ENCODE measurements at regions not wholly inside any gene's neighbourhood (a gene's known extent, or its start where the extent isn't known, plus 50 kb on each side); places are given as distances from the start of the nearest gene placed in this dataset.
A peak's percentile ranks its signal among the peaks of the same experiment; 100 is the strongest.

DNA sequence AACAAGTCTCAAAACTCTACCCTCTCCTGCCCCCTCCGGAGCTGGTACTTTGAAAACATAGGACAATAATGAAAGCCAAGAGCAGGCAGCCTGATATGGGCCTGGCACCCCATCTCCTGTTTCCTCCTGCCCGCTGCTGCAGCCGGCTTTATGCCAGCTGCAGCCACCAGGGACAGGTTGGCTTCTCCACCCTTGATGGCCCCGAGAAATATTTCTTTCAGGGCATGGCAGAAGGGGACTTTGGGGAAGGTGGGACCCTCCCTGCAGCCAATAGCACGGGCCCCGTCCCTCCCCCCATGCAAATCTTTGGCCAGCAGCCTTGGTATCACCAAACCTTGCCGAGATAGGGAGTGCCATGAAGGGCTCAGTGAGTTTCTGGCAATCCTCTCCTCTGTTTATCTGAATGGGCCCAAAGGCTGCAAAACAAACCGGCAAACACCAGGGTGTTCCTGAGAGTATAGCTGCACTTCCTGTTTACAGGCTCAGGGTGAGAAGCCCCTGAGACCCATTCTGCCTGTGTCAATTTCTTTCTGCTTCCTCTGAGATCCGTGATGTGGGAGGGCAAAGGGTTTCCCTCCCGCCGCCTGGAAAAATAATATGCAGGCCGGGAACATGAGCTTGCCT is 73.4 kb upstream of the BOD1 start:
- DNase-seq (ENCODE audit: low read depth): no peak

DNA sequence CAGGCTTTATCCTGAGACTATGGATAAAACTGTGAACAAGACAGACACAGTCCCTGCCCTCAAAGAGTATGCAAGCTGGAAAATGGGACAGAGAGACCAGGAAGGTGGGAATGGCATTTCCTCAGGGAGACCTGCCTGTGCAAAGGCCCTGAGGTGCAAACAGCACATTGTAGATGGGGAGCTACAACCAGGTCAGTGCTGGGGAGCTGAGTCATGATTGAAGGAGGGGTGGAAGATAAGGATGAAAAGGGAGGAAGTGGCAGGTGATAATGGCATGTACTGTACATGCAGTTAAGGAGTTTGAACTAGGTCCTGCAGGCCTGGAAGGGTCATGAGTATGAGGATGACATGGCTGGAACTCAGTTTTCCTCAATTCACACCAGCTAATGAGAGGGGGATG is 75.5 kb upstream of the BOD1 start:
- DNase-seq (ENCODE audit: low read depth): no peak

DNA sequence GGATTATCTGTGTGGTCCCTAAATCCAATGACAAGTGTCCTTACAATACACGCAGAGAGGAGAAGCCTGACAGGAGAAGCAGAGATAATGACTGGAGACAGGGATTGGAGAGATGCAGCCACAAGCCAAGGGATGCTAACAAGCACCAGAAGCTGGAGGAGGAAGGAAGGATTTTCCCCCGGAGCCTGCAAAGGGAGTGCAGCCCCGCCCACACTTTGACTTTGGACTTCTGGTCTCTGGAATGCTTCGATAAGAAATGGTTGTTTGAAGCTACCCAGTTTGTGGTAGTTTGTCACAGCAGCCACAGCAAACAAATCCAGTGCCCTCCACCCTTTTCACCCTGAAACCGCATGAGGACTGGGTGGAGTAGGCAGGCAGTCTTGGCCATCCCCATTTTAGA is 77.2 kb upstream of the BOD1 start:
- DNase-seq (ENCODE audit: low read depth): no peak

DNA sequence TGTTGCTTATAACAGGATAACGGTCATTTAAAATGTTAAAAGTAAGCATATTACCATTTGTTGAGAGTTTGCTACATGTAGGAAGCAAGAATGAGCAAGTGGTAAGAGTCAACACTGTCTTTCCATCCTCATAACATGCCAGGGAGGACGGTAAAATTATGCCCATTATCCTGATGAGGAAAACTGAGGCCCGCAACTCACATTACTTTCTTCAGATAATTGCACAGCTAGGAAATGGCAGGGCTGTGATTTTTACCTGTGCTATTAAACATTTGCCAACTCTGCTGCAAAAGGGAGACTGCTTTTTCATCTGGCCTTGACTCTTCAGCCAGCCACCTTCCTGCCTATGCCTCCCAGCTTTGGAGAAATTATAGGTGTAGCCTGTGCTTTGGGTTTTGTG is 79.8 kb upstream of the BOD1 start:
- no peak for DNase-seq (ENCODE audit: low read depth)

DNA sequence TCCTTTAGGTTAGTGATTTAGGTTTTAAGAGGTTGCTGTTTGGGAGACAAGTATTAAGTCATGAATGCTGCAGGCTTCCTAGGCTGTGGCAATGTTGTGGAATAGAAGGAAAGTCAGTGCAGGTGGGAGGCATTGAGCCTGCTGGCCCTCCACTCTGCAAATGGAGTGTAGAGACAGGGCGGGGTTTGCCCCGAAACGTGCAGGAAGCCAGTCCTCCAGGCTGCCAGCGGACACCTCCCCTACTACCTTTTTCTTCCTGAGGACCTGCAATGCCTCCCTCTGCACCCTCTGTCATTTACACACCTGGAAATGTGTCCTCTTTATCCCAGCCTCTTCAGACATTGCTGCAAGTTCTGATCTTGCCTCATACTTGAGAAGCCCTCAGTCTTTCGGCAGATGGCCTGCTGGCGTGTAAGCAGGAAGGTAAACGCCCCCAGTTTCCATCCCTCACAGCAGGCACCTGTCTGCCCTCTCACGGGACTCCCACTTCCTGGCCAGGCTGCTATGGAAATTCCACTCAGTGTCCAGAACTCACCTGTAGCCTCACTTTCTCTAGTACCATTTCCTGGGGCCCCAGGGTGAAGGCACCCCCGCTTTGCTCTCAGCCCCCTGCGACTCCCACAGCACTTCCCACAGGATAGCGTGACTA is 81.6 kb upstream of the BOD1 start:
- DNase-seq (ENCODE audit: low read depth): no peak

DNA sequence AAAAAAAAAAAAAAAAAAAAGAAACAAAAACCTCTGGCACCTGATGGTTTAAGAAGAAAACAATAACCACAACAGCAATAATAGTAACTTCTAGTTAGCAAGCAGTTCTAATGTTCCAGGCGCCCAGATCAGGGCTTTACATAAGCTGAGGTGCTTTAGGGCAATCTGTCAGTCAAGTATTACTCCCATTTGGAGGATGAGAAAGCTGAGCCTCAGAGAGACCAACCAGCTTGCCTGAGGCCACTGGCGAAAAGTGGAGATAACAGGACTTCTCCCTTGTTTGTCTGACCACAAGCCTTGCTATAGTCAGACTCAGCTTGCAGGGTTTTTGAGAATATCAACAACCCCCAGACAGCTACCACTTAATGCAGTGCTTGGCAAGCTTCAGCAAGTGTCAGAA is 83.5 kb upstream of the BOD1 start:
- DNase-seq (ENCODE audit: low read depth): no peak

DNA sequence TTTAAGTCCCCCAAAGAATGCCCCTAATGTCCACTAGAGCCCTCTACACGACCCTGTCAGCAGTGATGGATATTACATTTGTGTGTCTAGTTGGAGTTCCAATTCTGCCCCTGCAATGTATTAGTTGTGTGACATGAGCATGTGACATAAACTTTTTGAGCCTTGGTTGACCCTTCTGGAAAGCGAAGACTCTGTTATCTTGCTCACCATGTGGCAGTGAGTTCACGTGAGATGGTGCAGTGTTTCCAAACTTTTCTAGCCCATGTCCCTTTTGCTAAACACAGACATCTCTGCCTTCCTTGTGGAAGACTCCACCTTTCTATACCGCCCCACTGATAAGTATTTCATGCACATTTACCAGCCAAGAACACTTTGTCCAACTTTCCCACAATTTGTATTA is 87.0 kb upstream of the BOD1 start:
- DNase-seq (ENCODE audit: low read depth): no peak

DNA sequence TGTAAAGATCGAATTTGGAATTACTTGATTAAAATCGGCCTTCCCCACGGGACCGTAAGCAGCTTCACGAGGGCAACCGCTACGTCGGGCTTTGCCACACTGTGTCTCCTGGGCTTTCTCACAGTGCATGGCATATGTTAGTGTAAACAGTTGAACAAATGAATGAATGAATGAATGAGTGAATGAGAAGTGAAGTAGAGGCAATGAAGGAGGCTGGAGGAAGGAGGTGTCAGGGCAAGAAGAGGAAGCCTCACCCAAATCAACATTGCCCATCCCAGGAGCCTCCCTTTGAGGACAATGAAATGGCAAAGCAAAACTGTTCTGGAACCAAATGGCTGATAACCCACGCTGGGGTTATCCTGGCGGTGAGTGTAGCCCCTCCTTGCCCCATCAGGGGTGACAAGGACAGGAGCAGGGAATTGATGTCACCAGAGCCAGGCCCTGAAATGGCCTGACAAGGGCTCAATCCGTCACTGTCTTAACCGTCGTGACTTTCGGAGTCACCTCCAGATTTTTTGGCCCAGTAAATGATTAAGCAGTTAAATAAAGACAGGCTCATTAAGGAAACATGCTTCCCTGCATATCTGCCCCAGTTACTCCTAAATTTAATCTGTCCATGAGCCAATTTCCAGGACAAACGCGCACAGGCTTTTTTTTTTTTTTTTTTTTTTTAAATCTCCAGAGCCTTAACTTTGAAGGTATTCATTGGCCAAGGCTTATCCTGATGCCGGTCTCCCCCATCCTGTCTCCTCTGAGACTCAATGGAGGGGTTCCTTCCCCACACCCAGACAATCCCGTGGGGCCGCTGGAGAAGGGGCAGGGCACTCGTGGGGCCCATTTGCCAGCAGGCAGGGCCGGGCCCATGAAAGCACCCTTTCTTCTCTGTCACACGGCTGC is 88.4 kb upstream of the BOD1 start:
- DNase-seq (ENCODE audit: low read depth): no peak

DNA sequence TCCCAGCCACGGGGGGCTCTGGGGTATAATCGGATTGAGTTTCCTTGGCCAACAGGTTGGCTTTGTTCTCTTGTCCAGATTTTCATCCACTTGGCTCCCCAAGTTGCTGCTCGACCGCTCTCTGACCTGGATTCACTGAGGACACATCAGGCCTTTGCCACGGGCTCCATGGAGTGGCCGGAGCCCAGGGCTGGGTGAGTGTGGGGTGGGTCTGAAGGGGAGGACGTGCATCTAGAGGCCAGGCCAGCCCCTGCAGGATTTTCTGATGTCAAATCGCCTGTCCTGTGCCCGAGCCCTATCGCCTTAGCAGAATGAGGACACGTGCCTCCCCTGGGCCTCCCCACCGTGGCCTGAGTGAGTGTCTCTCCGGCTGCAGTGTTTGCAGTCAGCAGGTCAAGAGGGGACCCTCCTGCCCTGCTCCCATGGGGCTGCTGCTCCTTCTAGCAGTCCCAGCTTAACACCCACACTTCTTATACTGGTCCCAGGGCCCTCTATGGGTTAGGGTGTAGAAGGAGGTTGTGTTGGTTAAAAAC is 89.1 kb upstream of the BOD1 start:
- no peak for DNase-seq (ENCODE audit: low read depth)

DNA sequence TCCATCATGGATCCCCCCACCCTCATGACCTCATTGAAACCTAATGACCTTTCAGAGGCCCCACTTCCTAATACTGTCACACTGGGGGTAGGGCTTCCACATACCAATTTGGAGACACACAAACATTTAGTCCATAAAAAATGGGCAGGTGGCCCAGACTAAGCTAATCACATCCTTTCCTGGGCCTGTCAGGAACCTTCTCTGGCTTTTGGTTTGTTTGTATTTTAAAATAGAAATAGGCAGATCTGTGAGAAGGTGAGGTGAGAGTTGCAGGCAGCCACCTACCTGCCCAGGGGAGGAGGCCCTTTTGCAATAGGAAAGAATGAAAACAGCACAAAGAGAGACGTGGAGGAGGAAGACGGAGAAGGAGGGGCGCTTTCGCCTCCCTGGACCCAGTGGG is 90.2 kb upstream of the BOD1 start:
- no peak for DNase-seq (ENCODE audit: low read depth)

DNA sequence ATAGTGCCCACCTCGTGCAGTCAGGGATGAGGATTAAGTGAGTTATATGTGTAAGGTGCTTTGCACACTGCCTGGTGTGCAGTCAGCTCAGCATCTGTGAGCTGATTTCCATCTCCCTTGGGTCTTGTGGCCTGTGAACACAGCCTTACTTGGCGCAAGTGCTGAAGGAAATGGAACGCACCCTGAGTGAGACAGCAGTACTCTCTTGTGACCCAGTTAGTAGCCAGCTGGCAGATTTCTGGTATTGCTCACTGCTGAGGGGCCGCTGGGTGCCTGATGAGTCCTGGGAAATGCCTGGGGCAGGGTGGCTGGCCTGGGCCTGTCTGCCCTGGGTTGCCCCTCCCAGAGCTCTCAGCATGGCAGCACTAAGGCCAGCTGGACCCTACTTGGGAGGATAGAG is 90.9 kb upstream of the BOD1 start:
- DNase-seq (ENCODE audit: low read depth): peak; percentile 86

DNA sequence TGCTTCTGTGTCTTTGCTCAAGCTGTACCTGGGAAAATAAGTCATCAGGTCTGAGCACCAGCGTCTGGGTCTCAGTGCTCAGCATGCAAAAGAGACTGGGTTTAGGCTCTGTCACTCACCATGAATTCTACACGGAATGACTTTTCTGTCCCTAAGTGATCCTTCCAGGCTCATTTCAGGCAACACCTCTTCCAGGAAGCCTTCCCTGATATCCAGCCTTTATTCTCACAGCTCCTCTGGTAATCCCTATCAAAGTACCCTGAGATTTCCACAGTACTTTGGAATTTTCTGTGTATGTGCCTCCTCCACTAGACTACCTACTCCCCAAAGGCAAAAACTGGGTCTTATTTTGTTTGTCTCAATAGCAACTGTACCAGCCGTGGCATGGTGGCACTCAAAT is 92.7 kb upstream of the BOD1 start:
- no peak for DNase-seq (ENCODE audit: low read depth)

DNA sequence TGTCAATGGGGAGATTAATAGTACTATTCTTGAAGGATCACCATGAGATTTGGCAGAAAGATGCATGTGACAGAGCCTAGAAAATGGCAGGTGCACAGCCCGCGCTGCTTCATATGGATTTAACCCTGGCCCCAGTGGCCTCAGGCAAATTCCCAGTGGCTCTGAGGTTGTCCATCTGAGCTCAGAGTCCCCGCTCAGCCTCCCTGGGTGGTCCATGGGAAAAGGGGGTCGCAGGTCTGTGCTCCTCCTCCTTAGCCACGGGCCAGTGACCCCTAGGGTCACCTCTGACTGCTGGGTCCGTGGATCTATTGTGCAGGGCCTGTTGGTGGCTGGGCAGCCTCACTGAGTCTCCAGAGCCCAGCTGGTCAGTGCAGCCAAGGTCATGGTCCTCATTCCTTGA is 93.3 kb upstream of the BOD1 start:
- DNase-seq (ENCODE audit: low read depth): no peak

DNA sequence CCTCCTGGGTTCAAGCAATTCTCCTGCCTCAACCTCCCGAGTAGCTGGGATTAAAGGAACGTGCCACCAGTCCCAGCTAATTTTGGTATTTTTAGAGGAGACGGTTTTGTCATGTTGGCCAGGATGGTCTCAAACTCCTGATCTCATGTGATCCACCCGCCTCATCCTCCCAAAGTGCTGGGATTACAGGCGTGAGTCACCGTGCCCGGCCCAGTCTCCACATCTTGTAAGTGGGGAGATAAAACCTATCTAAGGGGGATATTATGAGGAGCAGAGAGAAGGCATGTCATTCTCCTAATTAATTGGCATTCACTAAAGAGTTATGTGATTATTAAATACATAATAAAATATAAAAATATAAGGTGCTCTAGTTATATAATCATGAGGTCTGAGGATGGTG is 94.1 kb upstream of the BOD1 start:
- DNase-seq (ENCODE audit: low read depth): no peak

DNA sequence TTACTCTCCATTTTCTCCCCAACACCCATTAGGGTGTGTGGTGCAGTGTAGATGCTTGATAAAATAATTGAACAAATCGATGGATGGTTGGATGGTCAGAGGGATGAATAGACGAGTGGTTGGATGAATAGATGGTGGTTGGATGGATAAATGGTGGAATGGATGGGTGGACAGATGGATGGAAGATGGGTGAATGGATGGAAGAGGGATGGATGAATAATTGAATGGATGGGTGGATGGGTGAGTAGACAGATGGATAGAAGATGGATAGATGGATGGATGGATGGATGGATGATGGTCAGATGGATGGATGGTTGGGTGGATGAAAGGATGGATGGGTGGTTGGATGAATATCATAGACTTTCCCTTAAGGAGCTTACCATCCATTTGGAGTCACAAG is 95.0 kb upstream of the BOD1 start:
- no peak for DNase-seq (ENCODE audit: low read depth)

DNA sequence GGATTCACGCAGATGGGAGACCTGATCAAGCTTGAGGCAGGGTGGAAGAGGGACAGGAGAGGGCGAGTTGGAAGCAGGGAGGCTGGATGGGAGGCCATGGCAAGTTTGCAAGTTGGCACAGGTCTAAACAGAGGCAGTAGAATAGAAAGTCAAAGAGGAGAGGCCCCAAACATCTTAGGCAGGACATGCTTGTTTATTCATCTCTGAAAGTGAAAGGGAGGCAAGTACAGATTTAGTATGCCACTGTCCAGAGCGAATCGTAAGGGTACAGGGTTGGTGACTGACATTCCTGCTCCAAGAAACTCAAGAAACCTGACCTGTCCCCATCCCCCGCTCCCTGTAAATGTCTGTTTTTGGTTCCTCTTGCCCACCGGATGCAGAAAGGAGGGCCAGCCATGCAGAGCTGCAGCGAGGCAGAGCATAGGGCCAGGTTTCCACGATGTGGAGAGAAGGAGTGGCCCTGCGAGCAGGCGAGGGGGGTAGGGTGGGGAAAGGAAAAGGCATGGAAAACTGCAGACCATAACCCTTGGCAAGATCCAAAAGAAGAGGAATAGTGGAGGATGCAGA is 96.2 kb upstream of the BOD1 start:
- DNase-seq (ENCODE audit: low read depth): no peak

DNA sequence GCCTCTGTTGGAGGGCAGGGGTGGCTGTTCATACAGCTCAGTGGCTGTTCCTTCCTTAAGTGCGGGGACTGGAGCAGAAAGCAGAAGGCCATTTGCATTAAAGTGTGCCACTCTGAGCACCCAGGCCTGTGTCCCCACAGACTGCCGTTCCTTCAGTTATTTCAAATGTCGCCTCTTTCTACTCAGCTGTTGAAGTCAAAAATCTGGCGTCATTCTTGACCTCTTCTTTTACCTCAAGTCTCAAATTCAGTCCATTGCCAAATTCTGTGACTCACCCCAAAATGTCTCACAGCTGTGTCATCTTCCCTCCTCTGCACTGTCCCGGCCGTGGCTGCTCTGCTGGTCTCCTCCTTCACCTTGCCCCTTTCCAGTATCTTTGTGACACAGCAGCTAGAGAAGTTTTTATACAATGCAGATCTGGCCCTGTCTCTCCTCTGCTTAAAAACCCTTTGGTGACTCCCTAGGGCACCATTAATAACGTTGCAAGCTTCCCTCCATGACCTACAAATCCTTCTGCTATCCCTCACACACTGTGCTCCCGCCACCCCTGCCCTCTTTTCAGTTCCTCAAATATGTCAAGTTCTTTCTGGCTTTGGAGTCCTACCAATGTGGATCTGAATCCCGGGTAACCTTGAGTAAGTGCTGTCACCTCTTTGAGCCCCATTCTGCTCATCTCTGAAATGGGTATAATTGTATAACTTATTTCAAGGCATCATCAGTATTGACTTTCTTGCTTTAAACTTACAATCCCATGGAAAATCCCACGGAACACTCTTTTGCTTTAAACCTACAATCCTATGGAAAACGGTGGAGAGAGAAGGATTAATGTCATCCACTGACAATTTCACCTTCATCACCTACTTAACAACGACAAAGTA is 98.3 kb upstream of the BOD1 start:
- peak; percentile 78 for DNase-seq (ENCODE audit: low read depth)

DNA sequence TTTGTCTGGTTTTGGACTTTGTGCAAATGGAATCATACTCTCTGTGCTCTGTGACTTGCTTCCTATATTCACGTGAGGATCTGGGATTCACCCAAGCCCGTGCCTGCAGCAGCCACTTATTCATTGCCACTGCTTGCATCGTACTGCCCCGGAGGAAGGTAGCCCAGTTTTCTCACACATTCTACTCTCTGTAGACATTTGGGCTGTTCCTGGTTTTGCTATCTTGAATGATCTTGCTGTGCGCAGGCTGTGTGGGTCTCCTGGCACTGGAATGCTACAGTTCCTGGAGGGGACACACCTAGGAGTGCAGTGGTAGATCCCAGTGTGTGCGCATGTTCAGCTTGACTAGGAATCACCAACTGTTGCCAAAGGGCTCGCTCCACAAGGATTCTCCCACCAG is 99.2 kb upstream of the BOD1 start:
- DNase-seq (ENCODE audit: low read depth): no peak

DNA sequence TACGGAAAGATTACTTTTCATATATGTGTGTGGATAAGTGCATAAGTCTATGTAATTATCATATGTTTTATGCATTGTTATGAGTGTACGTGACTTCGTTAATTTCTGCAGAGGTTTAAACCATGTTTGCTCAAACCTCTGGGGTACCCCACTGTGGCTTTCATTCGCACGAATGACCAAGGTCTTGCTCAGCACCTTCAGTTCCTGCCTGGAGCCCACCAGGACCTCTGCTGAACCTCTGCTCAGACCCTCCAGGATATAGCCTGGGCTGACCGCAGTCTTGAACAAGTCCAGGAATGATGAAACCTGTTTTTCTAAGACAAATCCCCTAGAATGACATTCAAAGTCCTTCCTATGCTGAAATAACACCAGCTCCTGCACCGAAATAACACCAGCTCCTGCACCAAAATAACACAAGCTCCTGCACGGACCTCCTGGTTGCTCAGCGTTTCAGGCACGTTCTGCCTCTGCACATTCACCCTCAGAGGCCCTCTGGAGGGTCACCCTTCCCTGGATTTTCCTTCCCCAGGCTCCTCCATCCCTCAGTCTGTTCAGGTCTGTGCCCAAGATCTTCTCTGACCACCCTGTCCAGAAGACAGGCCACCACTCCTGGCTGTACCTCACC is 99.7 kb upstream of the BOD1 start:
- no peak for DNase-seq (ENCODE audit: low read depth)

DNA sequence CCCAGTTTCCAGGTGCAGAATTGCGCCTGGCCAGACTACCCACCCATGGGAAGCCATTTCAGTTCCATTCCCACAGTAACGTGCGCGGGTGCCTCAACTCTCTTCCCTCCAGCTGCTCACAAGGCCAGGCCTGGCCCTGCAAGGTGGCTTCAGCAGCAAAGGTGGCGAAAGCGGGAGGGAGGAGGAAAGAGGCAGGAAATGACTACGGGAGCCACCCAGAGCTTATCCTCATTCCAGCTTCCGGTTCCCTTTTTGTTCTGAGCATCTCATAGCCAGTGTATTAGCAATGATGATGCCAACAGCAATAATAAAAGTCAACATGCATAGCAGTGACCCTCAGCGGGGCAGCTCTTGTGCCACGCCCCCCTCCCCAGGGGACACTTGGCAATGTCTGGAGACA is 101.5 kb upstream of the BOD1 start:
- DNase-seq (ENCODE audit: low read depth): no peak

DNA sequence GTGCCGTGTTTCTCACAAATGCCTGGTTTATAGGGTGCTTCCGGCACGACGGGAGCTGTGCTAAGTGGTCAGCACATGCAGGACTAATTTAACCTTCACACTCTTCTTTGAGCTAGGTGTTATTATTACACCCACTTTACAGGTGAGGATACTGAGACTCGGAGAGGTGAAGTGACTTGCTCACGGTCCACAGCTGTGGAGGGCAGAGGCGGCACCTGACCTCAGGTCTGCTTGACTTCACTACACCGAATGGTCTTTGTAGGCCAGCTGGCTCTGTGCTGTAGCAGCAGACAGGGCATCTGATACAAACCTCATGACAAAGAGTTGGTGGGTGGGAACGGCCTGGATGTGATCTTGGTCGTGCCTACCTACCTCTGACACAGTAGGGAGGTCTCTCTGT is 102.0 kb upstream of the BOD1 start:
- no peak for DNase-seq (ENCODE audit: low read depth)
